Neuronal stem cell (in vitro differentiated cells): ENCODE measurements at regions not wholly inside any gene's neighbourhood (a gene's known extent, or its start where the extent isn't known, plus 50 kb on each side); places are given as distances from the start of the nearest gene placed in this dataset.

Experiments
- DNase-seq: peaks from one replicate; pipeline ENCODE4 v3.0.0-alpha.2; 2013; ENCODE audit warnings: low spot score
- H2AFZ ChIP-seq: one replicate; pipeline ENCODE4 v1.6.1; 2013; ENCODE audit warnings: mild to moderate bottlenecking, low read length, inconsistent platforms
- H2AK5ac ChIP-seq: 2 replicates; pipeline ENCODE4 v1.6.1; 2013; ENCODE audit warnings: low read depth, mild to moderate bottlenecking, inconsistent platforms, low read length, moderate library complexity, mixed read lengths
- H2BK120ac ChIP-seq: 2 replicates; pipeline ENCODE4 v1.6.1; 2013; ENCODE audit warnings: low read depth, mild to moderate bottlenecking, inconsistent platforms, low read length, moderate library complexity, mixed read lengths
- H2BK12ac ChIP-seq: one replicate; pipeline ENCODE4 v1.6.1; 2013; ENCODE audit warnings: low read length, inconsistent platforms
- H2BK15ac ChIP-seq: 2 replicates; pipeline ENCODE4 v1.6.1; 2013; ENCODE audit warnings: mild to moderate bottlenecking, low read length, inconsistent platforms, mixed read lengths
- H2BK5ac ChIP-seq: one replicate; pipeline ENCODE4 v1.6.1; 2013; ENCODE audit warnings: inconsistent platforms, mild to moderate bottlenecking, low read length, moderate library complexity
- H3K14ac ChIP-seq: one replicate; pipeline ENCODE4 v1.6.1; 2013; ENCODE audit warnings: low read length, inconsistent platforms
- H3K18ac ChIP-seq: 2 replicates; pipeline ENCODE4 v1.6.1; 2013; ENCODE audit warnings: low read length, inconsistent platforms
- H3K23ac ChIP-seq: 2 replicates; pipeline ENCODE4 v1.6.1; 2013; ENCODE audit warnings: low read depth, mild to moderate bottlenecking, mixed read lengths, low read length, inconsistent platforms; ENCODE audit not compliant: poor library complexity
- H3K27ac ChIP-seq: replicated peaks from 3 replicates; pipeline ENCODE4 v1.5.1; 2013; ENCODE audit warnings: low read length, inconsistent platforms
- H3K27me3 ChIP-seq, 3 experiments: 2 replicates each; pipeline ENCODE4 v1.6.1; 2013; ENCODE audit warnings: low read length in 3 of 3, mild to moderate bottlenecking in 2 of 3, inconsistent platforms in 1 of 3, low read depth in 1 of 3, mixed read lengths in 1 of 3, moderate library complexity in 1 of 3; ENCODE audit not compliant: control insufficient read depth in 3 of 3, insufficient read depth in 3 of 3
- H3K36me3 ChIP-seq, 2 donors: replicated peaks in 1 of 2; 2 replicates each; pipeline ENCODE4 v1.6.1; 2013; ENCODE audit warnings: low read length in 2 of 2; ENCODE audit not compliant: control insufficient read depth in 2 of 2, insufficient read depth in 2 of 2
- H3K4ac ChIP-seq: 2 replicates; pipeline ENCODE4 v1.6.1; 2013; ENCODE audit warnings: inconsistent platforms, mild to moderate bottlenecking, low read length, moderate library complexity
- H3K4me1 ChIP-seq, 2 donors: 1 replicate in 1 of 2; 2 replicates in 1 of 2; pipeline ENCODE4 v1.6.1; 2013; ENCODE audit warnings: low read length in 2 of 2, low read depth in 1 of 2; ENCODE audit not compliant: control insufficient read depth in 2 of 2, insufficient read depth in 1 of 2
- H3K4me2 ChIP-seq: one replicate; pipeline ENCODE4 v1.6.1; 2013; ENCODE audit warnings: mild to moderate bottlenecking, low read length, inconsistent platforms; ENCODE audit not compliant: insufficient read depth, poor library complexity, severe bottlenecking
- H3K4me3 ChIP-seq, 2 donors: 2 replicates each; pipeline ENCODE4 v1.5.1; 2013; ENCODE audit warnings: low read length in 2 of 2, mild to moderate bottlenecking in 2 of 2, inconsistent platforms in 1 of 2, moderate library complexity in 1 of 2
- H3K79me1 ChIP-seq: one replicate; pipeline ENCODE4 v1.6.1; 2013; ENCODE audit warnings: low read depth, mild to moderate bottlenecking, inconsistent platforms, low read length, moderate library complexity
- H3K9ac ChIP-seq: one replicate; pipeline ENCODE4 v1.6.1; 2013; ENCODE audit warnings: mild to moderate bottlenecking, low read depth, low read length, inconsistent platforms; ENCODE audit not compliant: poor library complexity
- H3K9me3 ChIP-seq, 2 donors: replicated peaks in 1 of 2; 2 replicates each; pipeline versions ENCODE3 to v1.6.1; 2013; ENCODE audit warnings: low read length in 2 of 2, mild to moderate bottlenecking in 2 of 2, inconsistent platforms in 1 of 2, low read depth in 1 of 2, mixed read lengths in 1 of 2, moderate library complexity in 1 of 2; ENCODE audit not compliant: control insufficient read depth in 2 of 2, insufficient read depth in 1 of 2
- H4K8ac ChIP-seq: one replicate; pipeline ENCODE4 v1.6.1; 2013; ENCODE audit warnings: low read depth, mild to moderate bottlenecking, inconsistent platforms, low read length, moderate library complexity
- H4K91ac ChIP-seq: one replicate; pipeline ENCODE4 v1.6.1; 2013; ENCODE audit warnings: low read length, low read depth, mild to moderate bottlenecking, inconsistent platforms; ENCODE audit not compliant: poor library complexity
- WGBS, 2 donors: extraction: QIAGEN DNeasy Blood & Tissue Kit; methylation state at CpG; one replicate each; pipeline ENCODE4 v1.1.7; 2013; ENCODE audit warnings: missing lambda C conversion rate in 2 of 2, mixed read lengths in 1 of 2; ENCODE audit not compliant: insufficient read length in 2 of 2, insufficient replicate concordance in 1 of 2; ENCODE audit errors: extremely low coverage in 2 of 2; 5-methylcytosine and 5-hydroxymethylcytosine counted together

DNA sequence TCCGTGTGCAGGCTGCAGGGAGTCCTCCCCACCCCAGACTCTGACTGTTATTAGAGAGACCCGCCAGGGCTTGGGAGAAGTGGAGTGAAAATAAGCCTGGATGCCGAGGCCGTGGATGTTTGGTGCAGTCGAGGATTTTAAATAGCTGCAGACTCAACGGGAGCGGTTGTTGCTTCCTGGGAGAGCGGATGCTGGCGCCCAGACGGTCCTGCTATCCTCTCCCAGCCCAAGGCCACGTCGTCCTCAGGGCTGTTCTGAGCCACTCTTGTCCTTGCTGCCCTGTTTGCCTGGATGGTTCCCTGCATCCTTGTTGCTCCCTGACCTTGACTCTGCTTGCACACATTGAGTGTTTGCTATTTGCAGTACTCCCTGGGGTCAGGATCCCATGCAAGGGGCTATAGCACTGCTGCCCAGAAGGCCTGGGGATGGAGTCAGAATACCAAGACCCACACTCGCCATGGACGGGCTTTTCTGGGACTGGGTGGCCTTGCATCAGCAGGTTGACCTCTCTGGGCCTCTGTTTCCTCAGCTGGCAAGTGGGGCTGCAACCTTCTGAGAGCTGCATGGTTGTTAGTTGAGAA is 205.3 kb upstream of the C1orf174 start:
- peak overlapping the region; percentile 10 for H3K14ac ChIP-seq
- H2AK5ac ChIP-seq, result peak overlapping the region; percentile 97
- peak overlapping the region; percentile 84 for H2BK12ac ChIP-seq
- peak overlapping the region; percentile 55 for H3K23ac ChIP-seq
- H2BK15ac ChIP-seq, result no peak overlapping the region
- no peak for DNase-seq
- no peaks in the 10 kb centered on the region for H3K9me3 ChIP-seq
- H2BK120ac ChIP-seq, result no peak overlapping the region
- no peak overlapping the region for H3K4me3 ChIP-seq
- no peaks in the 10 kb centered on the region for H3K36me3 ChIP-seq
- no CpG with 5 or more reads among the region's 14 CpGs for WGBS, 2 donors
- H3K18ac ChIP-seq, result peak overlapping the region; percentile 57
- no peak overlapping the region for H2BK5ac ChIP-seq
- H2AFZ ChIP-seq, result no peak overlapping the region
- H3K9ac ChIP-seq, result peak overlapping the region; percentile 21
- H3K79me1 ChIP-seq, result no peaks in the 10 kb centered on the region
- H3K27ac ChIP-seq, result no peak overlapping the region
- H3K4me1 ChIP-seq, result peaks cover 0 to 25% of the 10 kb centered on the region in 2 donors
- peak overlapping the region; percentile 85 for H4K91ac ChIP-seq
- peak overlapping the region; percentile 17 for H4K8ac ChIP-seq
- peaks cover 0 to 4% (median 0%) of the 10 kb centered on the region in 3 experiments for H3K27me3 ChIP-seq
- no peak overlapping the region for H3K4me2 ChIP-seq
- H3K4ac ChIP-seq, result no peak overlapping the region

GRCh38 chr1:4106731-4107130 is 206.7 kb upstream of the C1orf174 start:
- DNase-seq, result no peak
- Histone ChIP-seq H3K79me1 (no peaks in the 10 kb centered on the region), H3K27me3 (peaks cover 0 to 7% (median 0%) of the 10 kb centered on the region in 3 experiments), H3K9ac (no peak overlapping the region), H2AK5ac (no peak overlapping the region), H2BK5ac (no peak overlapping the region), H2AFZ (no peak overlapping the region), H2BK120ac (no peak overlapping the region), H3K14ac (no peak overlapping the region), H3K9me3 (no peaks in the 10 kb centered on the region), H3K4me1 (peaks cover 0 to 15% of the 10 kb centered on the region in 2 donors), H3K4me3 (no peak overlapping the region), H4K8ac (no peak overlapping the region), H2BK15ac (no peak overlapping the region), H3K18ac (no peak overlapping the region), H4K91ac (no peak overlapping the region), H2BK12ac (no peak overlapping the region), H3K36me3 (no peaks in the 10 kb centered on the region), H3K4ac (peak overlapping the region; percentile 7), H3K27ac (no peak overlapping the region), H3K23ac (no peak overlapping the region), H3K4me2 (no peak overlapping the region)
- WGBS, 2 donors, result no CpG with 5 or more reads among the region's 10 CpGs

GRCh38 chr1:4107291-4107690 is 207.2 kb upstream of the C1orf174 start:
- H3K18ac ChIP-seq, result peak overlapping the region; percentile 80
- peak overlapping the region; percentile 21 for H3K14ac ChIP-seq
- H2BK12ac ChIP-seq, result no peak overlapping the region
- peaks cover 0 to 12% of the 10 kb centered on the region in 2 donors for H3K4me1 ChIP-seq
- no peak overlapping the region for H4K8ac ChIP-seq
- no peak overlapping the region for H3K4me2 ChIP-seq
- no peaks in the 10 kb centered on the region for H3K9me3 ChIP-seq
- H2AK5ac ChIP-seq, result peak overlapping the region; percentile 21
- no peak for DNase-seq
- H3K9ac ChIP-seq, result peak overlapping the region; percentile 30
- H2BK15ac ChIP-seq, result no peak overlapping the region
- WGBS, 2 donors, result no CpG with 5 or more reads among the region's 8 CpGs
- no peak overlapping the region for H3K4ac ChIP-seq
- no peak overlapping the region for H3K23ac ChIP-seq
- H2AFZ ChIP-seq, result no peak overlapping the region
- no peak overlapping the region for H3K27ac ChIP-seq
- H3K4me3 ChIP-seq, result no peak overlapping the region
- no peaks in the 10 kb centered on the region for H3K79me1 ChIP-seq
- H2BK120ac ChIP-seq, result no peak overlapping the region
- H3K27me3 ChIP-seq, result peaks cover 0 to 7% (median 0%) of the 10 kb centered on the region in 3 experiments
- H2BK5ac ChIP-seq, result no peak overlapping the region
- H4K91ac ChIP-seq, result no peak overlapping the region
- H3K36me3 ChIP-seq, result no peaks in the 10 kb centered on the region

GRCh38 chr1:4108331-4108730 is 208.3 kb upstream of the C1orf174 start:
- Histone ChIP-seq H3K36me3 (no peaks in the 10 kb centered on the region), H4K8ac (peak overlapping the region; percentile 4), H2BK12ac (no peak overlapping the region), H3K4me3 (no peak overlapping the region), H3K9me3 (peaks cover 0 to under 1% of the 10 kb centered on the region in 2 donors), H3K23ac (peak overlapping the region; percentile 49), H3K27me3 (peaks cover 0 to 7% (median 0%) of the 10 kb centered on the region in 3 experiments), H3K9ac (no peak overlapping the region), H3K14ac (no peak overlapping the region), H2BK5ac (peak overlapping the region; percentile 83), H2AFZ (no peak overlapping the region), H3K27ac (no peak overlapping the region), H3K4me1 (peaks cover 0 to 12% of the 10 kb centered on the region in 2 donors), H3K4me2 (no peak overlapping the region), H2AK5ac (peak overlapping the region; percentile 63), H3K18ac (peak overlapping the region; percentile 90), H4K91ac (no peak overlapping the region), H2BK120ac (no peak overlapping the region), H3K79me1 (no peaks in the 10 kb centered on the region), H3K4ac (no peak overlapping the region), H2BK15ac (no peak overlapping the region)
- no CpG with 5 or more reads among the region's 10 CpGs for WGBS, 2 donors
- DNase-seq, result no peak
